ENCODE measurements at regions not wholly inside any gene's neighbourhood (a gene's known extent, or its start where the extent isn't known, plus 50 kb on each side); places are given as distances from the start of the nearest gene placed in this dataset.

DNA sequence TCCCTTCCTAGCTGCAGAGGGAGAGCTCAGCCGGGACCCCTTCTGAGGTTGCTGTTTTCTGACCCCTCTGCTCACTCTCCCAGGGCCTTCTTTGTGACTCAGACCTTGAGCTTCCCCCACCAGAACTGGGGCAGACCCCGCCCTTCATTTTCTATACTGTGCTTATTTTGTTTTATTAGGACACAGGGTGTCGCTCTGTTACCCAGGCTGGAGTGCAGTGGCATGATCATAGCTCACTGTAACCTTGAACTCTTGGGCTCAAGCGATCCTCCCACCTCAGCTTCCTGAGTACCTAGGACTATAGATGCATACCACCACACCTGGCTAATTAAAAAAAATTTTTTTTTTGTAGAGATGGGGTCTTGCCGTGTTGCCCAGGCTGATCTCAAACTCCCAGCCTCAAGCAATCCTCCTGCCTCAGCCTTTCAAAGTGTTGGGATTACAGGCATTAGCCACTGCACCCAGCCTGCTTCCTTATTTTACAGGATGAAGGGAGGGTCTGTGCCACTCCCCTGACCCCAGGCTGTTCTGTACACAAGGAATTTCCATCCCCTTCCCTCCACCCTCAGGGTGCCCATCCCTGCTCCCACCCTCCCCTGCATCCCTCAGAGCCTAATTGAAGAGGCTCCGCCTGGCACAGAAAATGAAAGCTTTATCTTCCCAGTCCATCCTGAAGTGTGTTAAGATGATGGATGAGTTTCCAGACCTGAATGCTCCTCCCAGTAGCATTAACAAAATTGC lies 195.2 kb upstream of the POU3F1 start:
- H3K79me2 ChIP-seq (replicated peaks; ENCODE audit: insufficient read depth) = no peaks in the 10 kb centered on the region
- Mint-ChIP-seq H3K27me3 (ENCODE audit: insufficient read depth, low read depth, poor library complexity) (peaks cover 12% of the 10 kb centered on the region), H3K9me3 (no peaks in the 10 kb centered on the region), H3K4me3 (no peak overlapping the region), H3K36me3 (ENCODE audit: low read depth) (no peaks in the 10 kb centered on the region), H3K27ac (no peak overlapping the region), H3K4me1 (peaks cover 24% of the 10 kb centered on the region)
- 0 out of 2 replicates have a peak, but pooled peaks cover 3% of the 10 kb centered on the region for H3K9me2 ChIP-seq (ENCODE audit: insufficient read depth)
- H3K4me2 ChIP-seq = no peak overlapping the region
- H3K4me3 ChIP-seq = no peak overlapping the region
- DNase-seq (ENCODE audit: low spot score) (no peak), ATAC-seq (no peak)
- no peaks in the 10 kb centered on the region for H4K20me1 ChIP-seq (replicated peaks; ENCODE audit: insufficient read depth)
- H3K27me3 ChIP-seq (ENCODE audit: insufficient read depth) = no peaks in the 10 kb centered on the region
- H3K36me3 ChIP-seq (ENCODE audit: insufficient read depth) = no peaks in the 10 kb centered on the region
- TF ChIP-seq, protein P1, sequence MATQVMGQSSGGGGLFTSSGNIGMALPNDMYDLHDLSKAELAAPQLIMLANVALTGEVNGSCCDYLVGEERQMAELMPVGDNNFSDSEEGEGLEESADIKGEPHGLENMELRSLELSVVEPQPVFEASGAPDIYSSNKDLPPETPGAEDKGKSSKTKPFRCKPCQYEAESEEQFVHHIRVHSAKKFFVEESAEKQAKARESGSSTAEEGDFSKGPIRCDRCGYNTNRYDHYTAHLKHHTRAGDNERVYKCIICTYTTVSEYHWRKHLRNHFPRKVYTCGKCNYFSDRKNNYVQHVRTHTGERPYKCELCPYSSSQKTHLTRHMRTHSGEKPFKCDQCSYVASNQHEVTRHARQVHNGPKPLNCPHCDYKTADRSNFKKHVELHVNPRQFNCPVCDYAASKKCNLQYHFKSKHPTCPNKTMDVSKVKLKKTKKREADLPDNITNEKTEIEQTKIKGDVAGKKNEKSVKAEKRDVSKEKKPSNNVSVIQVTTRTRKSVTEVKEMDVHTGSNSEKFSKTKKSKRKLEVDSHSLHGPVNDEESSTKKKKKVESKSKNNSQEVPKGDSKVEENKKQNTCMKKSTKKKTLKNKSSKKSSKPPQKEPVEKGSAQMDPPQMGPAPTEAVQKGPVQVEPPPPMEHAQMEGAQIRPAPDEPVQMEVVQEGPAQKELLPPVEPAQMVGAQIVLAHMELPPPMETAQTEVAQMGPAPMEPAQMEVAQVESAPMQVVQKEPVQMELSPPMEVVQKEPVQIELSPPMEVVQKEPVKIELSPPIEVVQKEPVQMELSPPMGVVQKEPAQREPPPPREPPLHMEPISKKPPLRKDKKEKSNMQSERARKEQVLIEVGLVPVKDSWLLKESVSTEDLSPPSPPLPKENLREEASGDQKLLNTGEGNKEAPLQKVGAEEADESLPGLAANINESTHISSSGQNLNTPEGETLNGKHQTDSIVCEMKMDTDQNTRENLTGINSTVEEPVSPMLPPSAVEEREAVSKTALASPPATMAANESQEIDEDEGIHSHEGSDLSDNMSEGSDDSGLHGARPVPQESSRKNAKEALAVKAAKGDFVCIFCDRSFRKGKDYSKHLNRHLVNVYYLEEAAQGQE (IDR thresholded peaks at IDR 0.05; ENCODE audit: unreplicated experiment) = no peak
- no peak for TF ChIP-seq ZNF331 (CRISPR knock-in tag; IDR thresholded peaks at IDR 0.05; ENCODE audit: low read depth)
- TF ChIP-seq, protein P2, sequence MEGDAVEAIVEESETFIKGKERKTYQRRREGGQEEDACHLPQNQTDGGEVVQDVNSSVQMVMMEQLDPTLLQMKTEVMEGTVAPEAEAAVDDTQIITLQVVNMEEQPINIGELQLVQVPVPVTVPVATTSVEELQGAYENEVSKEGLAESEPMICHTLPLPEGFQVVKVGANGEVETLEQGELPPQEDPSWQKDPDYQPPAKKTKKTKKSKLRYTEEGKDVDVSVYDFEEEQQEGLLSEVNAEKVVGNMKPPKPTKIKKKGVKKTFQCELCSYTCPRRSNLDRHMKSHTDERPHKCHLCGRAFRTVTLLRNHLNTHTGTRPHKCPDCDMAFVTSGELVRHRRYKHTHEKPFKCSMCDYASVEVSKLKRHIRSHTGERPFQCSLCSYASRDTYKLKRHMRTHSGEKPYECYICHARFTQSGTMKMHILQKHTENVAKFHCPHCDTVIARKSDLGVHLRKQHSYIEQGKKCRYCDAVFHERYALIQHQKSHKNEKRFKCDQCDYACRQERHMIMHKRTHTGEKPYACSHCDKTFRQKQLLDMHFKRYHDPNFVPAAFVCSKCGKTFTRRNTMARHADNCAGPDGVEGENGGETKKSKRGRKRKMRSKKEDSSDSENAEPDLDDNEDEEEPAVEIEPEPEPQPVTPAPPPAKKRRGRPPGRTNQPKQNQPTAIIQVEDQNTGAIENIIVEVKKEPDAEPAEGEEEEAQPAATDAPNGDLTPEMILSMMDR (conservative IDR thresholded peaks at IDR 0.05; ENCODE audit: low read depth in 2 of 2) = no peak
- TF ChIP-seq POLR2AphosphoS5 (IDR thresholded peaks at IDR 0.05; ENCODE audit: low read depth) = no peak
- no peak for TF ChIP-seq ZNF114 (CRISPR knock-in tag; IDR thresholded peaks at IDR 0.05)
- TF ChIP-seq ETS1 (IDR thresholded peaks at IDR 0.05) = no peak
- no peak for TF ChIP-seq EZH2phosphoT487 (IDR thresholded peaks at IDR 0.05; ENCODE audit: unreplicated experiment)
- TF ChIP-seq EZH2 (IDR thresholded peaks at IDR 0.05; ENCODE audit: low read depth, unreplicated experiment) = no peak
- no peak for TF ChIP-seq ZNF462 (CRISPR knock-in tag; IDR thresholded peaks at IDR 0.05)
- no peak for TF ChIP-seq NANOG (IDR thresholded peaks at IDR 0.05; ENCODE audit: borderline replicate concordance)
- no peak overlapping the region for H2AFZ ChIP-seq
- H3K27ac ChIP-seq (ENCODE audit: low read depth) = no peak overlapping the region
- H3K4me1 ChIP-seq (ENCODE audit: insufficient read depth) = peaks cover 25% of the 10 kb centered on the region
- no peaks in the 10 kb centered on the region for H3F3A ChIP-seq (replicated peaks; ENCODE audit: low read depth)

Measured in GM23338 (cell line).